Dedifferentiated amniotic fluid mesenchymal stem cell (primary cell): ENCODE measurements at regions not wholly inside any gene's neighbourhood (a gene's known extent, or its start where the extent isn't known, plus 50 kb on each side); places are given as distances from the start of the nearest gene placed in this dataset.

Source experiments
- DNase-seq: peaks from one replicate; pipeline ENCODE4 v3.0.0-alpha.2; 2016; ENCODE audit errors: extremely low spot score

DNA sequence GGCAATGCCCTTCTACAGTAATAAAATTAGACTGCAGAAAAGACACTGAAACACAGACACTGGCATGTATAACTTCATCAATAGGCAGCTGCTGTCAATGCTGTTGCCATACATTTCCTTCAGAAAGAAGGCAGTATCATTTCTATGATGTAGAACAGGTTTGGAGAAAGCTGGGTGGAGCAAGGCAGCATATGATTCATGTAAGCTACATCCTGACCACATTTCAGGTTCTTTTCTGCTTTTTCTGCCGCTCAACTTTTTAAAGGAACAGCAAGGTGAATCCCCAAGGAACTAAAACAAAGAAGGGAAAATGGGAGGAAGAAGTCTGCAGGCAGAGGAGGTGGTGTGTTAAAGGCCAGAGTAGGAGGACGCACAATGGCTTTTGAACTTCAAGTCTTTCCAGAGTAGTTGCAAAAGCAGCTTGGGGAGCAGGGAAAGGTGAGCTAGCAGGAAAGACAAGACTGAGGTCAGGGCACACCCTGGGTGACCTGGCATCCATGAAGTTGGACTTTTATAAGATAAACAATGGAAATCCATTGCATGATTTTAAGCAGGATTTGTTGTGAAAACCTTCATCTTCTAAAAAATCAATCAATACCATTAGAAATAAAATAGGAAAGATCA is 142.1 kb downstream of the MED10 start:
- DNase-seq, result no peak

- no peak for DNase-seq
These were observed 142.6 kb downstream of the MED10 start for GRCh38 chr5:6235726-6236125.

DNA sequence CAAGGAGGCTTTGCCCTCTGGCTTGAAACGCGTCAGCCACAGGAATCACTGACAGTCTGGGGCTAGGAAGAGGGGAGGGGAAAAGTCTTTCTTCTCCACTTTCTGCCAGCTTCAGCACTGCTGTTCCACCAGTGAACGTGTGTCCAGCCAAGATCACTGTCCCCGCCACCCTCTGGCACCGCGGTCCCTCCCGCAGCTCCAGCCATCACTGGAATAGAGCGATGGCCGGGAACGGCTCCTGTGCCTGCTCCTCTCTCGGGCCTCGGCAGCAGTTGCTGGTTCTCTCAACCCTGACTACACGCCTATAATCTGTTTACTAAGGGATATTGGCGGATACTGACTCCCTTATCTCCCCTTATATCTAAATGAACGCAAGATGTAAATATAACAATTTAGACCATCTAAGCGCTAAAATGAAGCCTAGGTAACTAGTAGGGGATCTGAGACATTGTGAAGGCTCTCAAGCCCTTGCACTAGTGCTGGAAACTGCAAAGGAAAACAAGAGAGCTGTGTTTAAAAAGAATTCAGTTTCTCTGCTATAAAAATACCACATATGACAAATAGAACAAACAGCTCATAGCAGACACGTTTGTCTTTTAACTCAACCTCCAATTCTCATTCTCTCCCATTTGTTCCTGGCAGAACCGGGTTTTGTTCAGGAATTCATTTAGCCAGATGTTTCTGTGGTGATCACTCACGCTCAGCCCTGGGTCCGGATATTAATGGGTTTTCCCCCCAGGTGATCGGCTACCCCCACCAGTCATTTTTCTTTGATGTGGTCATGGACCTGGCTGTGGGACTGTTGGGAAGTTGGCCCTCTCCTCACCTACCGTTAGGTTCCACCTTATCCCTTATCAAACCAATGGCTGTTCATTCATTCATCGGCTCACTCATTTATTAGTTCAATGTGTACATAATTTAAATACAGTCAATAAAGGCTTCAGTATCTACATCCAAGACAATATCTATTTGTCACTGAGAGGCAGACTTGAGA is 149.8 kb downstream of the MED10 start:
- DNase-seq, result no peak

DNA sequence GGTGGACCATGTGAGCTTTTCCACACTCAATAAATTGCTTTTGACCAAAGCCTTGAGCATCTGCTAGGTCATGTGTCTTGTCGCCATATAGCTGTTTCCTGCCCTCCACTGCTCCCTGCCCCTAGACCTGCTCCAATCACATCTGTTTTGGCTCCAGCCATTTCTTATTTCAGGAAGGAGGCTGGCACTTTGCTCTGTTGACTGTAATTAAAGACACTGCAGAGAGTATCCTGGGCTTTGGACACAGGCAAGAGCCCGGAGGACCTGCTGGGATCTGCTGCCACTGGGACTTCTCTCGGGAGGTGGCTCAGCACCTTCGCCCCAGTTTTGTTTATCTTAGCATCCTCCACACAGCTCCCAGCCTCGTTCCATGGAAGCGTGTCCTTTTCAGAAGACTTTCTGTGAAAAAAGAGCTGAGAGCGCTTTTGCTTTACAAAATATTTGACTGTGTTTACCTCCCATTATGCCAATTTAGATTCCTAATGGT is 153.2 kb downstream of the MED10 start:
- no peak for DNase-seq

DNA sequence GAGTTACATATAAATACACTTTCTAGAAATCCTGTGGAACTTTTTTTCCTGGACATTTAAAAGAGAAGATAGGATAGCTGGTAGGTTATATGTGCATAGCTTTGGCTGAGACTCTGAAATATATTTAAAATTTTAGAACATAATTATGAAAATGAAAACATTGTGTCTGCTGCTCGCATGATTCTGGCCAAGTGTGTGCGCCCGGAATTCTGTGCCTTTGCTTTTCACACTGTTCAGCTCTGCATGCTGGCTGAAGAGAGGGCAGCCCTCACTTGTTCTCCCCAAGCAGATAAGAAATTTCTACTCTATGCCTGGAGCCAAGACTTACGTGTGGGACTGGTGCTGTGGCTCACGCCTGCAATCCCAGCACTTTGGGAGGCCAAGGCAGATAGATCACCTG is 153.9 kb downstream of the MED10 start:
- no peak for DNase-seq

- no peak for DNase-seq
These were observed 155.4 kb downstream of the MED10 start for GRCh38 chr5:6222899-6223298.

DNA sequence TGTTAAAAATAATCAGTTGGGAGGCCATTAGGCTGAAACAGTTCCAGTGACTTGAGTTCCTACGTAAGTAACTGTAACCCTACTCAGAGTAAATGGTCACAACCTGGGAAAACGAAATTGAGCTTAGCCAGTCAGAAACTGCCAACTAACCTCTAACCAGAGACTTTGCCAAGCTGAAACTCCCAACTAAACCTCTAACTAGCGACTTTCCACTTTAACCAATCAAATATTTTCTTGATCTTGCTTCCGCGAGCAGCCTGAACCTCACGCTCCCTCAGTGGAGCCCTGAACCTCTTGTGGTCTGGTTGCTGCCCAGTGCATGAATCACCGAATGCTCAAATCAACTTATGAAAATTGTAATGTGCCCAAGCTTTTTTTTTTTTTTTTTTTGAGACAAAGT is 156.2 kb downstream of the MED10 start:
- no peak for DNase-seq

GRCh38 chr5:6221141-6221626 is 157.2 kb downstream of the MED10 start:
- DNase-seq, result no peak

- no peak for DNase-seq
These were observed 157.8 kb downstream of the MED10 start for GRCh38 chr5:6220346-6221088.

- no peak for DNase-seq
These were observed 159.8 kb downstream of the MED10 start for GRCh38 chr5:6218517-6218916.

GRCh38 chr5:6218116-6218515 is 160.2 kb downstream of the MED10 start:
- DNase-seq, result no peak

DNA sequence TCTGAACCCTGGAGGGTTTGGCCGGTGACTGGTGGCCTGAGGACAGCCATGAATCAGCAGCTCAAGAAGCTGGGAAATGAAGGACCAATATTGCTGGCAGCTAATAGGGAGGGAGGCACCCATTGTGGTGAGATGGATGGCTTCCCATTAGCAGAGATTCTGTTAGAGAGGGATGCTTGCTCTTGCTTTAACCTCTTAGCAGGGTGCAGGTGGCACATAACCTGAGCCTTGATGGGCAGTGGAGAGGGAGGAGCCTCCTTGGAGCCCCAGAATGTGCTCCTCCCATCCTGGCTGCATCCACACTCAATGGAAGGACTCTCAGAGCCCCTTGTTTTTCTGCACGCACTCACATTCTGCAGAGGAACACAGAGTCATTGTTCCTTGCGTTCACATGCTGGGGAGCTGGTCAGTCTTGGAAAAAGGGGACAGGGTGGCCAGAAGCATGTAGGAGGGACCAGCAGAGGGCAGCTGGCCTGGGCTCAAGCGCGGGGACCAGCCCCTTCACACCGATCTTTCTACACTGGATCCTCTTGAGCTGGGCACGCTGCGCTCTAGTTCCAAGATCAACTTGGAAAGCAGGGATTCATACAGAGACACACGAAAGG is 161.8 kb downstream of the MED10 start:
- no peak for DNase-seq

- no peak for DNase-seq
These were observed 162.5 kb downstream of the MED10 start for GRCh38 chr5:6215891-6216290.

DNA sequence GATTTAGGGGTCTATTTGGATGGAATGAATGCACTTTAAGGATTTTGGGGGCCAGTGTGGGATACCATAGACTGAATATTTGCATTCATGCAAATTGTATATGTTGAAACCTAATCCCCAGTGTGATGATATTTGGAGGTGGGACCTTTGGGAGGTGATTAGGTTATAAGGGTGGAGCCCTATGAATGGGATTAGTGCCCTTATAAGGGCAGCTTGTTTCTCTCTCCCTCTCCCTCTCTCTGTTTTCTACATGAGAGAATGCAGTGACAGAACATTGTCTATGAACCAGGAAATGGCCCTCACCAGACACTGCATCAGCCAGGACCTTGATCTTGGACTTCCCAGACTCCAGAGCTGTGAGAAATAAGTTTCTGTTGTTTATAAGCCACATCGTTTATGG is 166.1 kb downstream of the MED10 start:
- DNase-seq, result no peak

DNA sequence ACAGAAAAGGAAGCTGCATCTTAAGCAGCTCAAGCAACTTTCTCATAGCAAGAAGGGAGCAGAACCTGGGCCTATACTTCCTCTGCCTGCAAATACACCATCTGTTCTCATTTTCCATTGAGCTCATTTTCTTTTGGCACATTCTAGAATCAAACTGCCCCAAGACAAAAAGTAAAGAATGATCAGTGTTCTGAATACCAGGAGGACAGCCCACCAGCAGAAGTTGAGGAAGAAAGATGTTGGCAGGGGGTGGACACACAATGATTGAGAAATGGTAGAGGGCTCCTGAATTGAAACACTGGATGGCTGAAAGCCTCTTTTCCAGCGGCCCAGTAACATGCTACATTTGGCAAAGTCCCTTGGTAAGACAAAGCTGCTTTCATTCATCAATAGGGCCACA is 171.8 kb downstream of the MED10 start:
- no peak for DNase-seq

- DNase-seq, result no peak
These were observed 175.4 kb downstream of the MED10 start for GRCh38 chr5:6202968-6203365.

- DNase-seq, result no peak
These were observed 176.0 kb downstream of the MED10 start for GRCh38 chr5:6202149-6202967.

GRCh38 chr5:6201631-6202030 is 176.7 kb downstream of the MED10 start:
- DNase-seq, result no peak

- no peak for DNase-seq
These were observed 179.8 kb downstream of the MED10 start for GRCh38 chr5:6198531-6198930.

- DNase-seq, result no peak
These were observed 180.9 kb downstream of the MED10 start for GRCh38 chr5:6197427-6197826.
